CD4-positive, alpha-beta T cell treated with Interleukin-2 at 100 ng/mL for 4 hours (primary cell): ENCODE measurements at regions not wholly inside any gene's neighbourhood (a gene's known extent, or its start where the extent isn't known, plus 50 kb on each side); places are given as distances from the start of the nearest gene placed in this dataset.
"Not testable (repeated sequence)": the region's sequence is repeated elsewhere in the genome, so short reads cannot be mapped to it uniquely, and the experiment has no call there.

ENCODE experiments used
- DNase-seq: peaks from one replicate; pipeline ENCODE4 v3.0.0-alpha.2; 2020; ENCODE audit warnings: low spot score

DNA sequence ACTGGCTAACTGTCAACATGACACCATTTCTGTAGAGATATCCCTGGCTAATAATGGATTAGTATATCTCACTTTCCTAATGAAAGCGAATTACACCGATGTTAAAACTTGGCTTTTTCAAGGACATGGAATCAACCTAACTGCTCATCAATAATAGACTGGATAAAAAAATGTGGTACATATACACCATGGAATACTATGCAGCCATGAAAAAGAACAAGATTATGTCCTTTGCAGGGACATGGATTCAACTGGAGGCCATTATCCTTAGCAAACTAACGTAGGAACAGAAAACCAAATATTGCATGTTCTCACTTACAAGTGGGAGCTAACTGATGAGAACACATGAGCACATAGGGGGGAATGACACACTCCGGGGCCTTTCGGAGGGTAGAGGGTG is 62.6 kb downstream of the ZIC1 start:
- no peak for DNase-seq

DNA sequence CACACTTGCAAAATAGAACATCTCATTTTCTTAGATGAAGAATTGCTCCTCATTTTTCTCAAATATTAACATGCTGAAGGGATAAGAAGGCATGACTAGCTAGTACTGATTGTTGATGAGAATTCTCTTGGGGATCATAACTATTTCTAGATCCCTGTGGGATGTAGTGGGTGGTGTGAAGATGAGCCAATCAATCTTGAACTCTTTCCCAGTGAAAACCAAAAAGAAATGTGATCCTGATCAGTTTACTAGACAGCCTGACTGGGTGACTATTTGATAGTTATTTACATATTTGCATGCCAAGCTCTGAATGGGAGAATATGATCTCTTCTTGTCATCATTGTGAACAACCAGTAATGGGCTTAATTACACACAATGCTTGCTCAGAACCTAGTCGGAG is 63.7 kb downstream of the ZIC1 start:
- DNase-seq, result no peak

DNA sequence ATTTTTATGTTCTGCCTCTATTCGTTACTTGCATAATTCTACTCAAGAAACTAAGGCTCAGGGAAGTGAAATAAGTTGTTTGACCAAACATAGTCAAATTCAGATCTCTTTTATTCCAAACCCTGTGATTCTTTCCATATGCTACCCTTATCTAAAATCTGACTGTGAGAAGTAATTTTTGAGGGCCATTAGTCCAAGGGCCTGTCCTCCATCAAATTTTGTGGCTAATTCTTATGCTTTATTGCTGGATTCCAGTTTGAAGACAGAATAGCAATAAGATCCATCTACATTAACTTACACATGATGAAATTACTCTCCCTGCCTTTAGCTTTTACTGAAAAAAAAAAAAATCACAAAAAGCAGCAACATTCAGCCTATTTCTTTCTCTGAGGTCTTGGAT is 74.0 kb downstream of the ZIC1 start:
- no peak for DNase-seq

DNA sequence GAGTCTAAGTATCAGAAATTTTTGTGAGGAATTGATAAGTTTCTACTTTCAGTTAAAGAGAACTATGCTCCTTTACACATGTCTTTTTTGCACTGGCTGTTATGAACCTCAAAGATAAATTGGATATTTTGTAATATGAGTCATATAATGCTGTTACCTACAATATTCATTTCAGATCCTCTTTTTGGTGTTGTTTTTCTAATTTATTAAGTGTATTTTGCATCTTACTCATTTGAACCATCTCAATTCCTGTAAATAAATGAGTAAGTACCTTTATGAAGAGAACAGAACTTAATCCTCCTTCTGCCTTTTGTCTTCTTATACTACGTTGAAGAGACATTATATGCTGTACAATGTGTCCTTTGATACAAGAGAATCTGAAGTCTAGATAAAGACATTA is 74.4 kb downstream of the ZIC1 start:
- no peak for DNase-seq

DNA sequence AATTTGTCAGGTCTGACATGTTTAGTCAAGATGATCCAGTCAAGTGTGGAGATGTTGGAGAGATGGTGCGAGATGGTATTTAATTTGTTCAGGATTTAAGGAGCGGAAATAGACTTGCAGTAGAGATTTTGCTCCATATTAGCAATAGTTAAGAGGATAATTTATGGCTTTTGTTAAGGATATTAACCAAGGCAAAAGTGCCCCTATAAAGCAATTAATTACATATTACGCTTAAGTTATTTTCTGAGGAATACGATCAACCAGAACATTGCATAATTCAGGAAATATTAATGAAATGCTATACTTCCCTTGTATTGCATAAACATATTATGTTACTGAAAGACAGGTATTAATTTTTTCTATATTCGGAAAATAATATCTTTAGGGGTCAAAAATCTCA is 83.9 kb downstream of the ZIC1 start:
- DNase-seq, result no peak

DNA sequence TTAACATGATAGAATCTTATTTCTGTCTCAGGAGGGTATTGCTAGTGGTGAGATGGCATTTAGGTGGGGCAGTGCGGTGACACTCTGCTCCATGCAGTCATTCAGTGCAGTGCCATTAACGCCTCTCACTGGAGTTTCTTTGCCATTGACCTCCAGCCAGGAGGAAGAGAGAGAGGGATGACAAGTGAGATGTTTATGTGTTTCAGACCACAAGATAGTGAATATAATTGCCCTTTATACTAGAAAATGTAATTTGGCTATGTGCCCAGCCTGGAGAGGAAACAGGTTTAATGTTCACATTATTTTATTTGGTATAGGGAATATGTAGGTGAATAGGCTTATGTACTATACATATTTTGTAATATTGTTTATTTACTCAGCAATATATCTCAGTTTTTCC is 84.5 kb downstream of the ZIC1 start:
- no peak for DNase-seq

DNA sequence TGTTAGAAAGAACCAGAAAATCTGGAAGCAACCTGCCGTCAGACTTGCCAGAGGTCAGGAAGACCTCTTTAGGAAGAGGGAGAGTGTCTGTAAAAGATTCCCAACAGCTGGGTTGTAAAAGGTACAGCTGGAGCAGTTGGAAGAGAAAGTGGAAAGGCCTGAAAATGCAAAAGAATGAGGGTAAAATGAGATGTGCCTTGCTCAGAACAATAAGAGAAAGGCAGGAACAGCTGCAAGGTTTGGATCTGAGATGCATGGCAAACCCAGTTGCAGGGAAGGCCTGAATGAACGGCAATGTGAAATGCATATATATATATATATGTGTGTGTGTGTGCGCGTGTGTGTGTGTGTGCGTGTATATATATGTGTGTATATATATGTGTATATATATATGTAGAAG is 88.1 kb downstream of the ZIC1 start:
- no peak for DNase-seq

DNA sequence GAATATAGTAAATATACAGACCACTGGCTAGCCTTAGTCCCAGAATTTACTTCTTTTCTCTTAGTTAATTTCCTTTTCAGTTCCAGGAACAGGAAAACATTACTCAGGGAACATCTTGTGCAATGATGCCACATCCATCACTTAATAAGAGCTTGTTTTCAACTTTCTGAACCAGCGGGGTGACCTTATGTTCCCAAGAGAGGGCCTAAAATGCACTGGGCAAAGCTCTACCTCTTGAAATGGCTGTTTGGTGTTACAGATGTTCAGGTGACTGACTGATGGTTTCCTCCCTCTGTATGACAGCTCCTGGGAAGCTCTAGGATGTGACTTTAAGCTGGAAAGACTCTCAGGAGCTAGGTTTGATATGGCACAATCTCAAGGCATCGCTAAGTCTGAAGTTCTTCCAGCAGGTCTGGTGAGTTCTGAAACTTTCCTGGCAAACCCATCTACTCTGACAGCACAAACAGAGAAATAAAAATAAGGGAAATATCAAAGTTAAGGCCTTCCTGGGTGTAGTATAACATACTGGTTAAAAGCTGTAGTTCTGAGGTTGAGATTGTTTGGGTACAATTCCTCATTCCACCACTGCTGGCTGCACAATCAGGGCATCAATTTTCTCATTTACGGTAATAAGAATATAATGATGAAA is 98.6 kb downstream of the ZIC1 start:
- DNase-seq, result no peak

DNA sequence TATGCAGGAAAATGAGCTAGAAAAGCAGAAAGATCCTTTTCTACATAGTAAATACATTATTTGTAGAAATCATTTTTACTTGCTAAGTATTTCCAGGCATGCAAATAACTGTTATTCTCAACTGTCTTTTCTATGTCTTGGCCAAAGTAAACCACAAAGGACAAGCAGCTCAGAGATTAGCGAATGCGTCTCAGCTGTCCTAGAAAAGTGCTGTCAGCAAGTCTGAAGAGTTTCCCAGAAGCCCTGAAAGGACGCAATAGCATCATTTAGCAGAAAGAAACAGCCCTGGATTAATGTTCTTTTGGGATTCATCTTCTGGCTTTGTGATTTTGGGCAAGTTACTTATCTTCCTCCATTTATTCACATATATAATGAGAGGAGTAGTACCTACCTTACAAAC is 100.3 kb downstream of the ZIC1 start:
- no peak for DNase-seq

DNA sequence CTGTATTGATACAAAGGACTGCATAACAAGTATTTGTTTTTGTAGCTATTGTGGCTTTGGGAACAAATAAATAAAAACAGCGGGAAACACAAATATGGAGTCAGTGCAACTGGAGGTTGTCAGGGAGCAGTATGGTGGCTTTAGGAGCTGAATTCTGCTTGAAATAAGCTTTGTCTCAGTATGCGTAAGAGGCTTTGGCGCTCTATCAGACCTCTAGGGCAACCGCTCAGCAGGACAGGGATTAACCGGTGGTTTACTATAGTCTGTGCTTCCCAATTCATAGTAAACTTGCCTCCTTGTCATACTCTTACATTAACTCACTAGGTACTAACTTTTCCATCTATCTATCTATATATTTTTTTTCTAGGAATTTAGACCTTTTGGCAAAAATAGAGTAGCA is 104.6 kb downstream of the ZIC1 start:
- DNase-seq, result no peak

DNA sequence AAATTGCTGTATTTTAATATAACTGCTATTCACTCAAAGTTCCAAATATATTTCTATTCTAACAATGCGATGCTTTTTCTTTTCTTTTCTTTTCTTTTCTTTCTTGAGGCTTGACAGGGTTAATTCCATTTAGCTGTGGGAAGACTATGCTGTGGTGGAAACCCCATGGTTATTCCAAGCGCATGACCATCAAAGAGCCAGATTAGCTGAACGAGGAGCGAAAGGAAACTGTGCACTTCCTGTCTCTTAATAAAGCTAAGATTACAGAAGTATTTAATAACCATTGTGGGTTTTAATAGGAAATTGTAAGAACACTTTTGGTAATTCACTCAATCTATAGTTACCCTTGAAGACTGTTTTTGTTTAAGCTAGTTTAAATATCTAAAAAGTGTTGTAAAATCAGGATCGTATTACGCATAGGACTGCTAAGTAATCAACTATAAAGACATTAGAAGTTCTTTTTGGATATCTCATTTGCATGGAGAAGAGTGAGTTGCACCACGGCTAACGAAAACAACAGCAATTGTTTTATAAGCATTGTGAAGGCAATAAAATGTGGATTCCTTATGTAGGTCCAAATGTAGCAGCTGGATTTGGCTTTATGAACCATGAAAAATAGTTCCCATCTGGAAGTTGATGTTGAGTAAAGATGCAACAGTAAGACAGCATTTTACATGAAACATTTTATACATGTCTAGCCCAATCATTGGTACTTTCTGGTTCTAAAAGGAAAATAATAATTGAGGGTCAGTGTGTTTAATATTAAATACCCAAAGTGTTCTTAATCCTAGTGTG is 105.4 kb downstream of the ZIC1 start:
- DNase-seq, result no peak

DNA sequence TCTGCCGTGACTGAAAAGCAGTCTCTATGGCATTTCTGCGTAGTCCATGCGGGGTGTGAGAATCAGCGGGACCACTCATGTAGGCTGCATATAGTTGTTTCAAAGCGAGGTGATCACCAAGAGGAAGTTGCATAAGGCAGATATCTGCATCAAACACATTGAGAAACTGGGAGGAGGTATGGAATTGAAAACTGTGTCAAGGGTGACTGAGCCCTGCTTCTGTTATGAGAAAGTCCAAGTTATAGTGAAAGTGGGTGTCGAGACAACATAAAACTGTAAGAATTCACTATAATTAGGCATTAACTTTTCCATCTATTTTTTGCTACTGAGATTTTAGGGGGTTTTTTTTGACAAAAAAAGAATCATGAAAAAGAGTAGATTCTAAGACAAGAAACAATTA is 109.3 kb downstream of the ZIC1 start:
- no peak for DNase-seq

DNA sequence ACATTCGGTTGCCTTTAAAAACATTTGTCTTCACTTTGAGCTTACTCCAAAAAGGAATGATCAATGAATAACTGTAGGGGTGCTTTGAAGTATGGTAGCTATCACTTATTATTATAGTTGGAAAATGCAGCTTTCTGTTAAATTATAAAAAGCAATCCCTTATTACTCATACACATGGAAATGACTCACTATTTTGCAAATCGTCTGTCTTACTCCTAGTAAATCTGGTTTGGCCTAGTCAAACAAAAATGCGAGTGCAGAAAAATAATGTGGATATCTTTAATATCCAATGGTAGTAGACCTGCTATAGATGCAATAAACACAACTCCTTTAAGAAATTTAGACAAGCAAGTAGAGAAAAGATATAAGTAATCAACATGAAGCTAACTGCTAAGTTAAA is 112.5 kb downstream of the ZIC1 start:
- DNase-seq, result no peak

DNA sequence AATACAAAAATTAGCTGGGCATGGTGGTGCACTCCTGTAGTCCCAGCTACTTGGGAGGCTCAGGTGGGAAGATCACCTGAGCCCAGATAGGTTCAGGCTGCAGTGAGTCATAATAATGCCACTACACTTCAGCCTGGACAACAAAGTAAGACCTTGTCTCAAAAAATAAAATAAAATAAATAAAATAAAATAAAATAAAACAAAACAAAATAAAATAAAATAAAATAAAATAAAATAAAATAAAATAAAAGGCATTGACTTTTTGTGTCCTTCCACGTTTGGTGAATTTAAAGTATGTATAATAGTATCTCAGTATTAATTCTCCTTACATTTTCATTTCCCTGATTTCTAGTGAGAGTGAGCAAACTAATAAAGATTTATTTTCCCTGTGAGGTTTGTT is 113.6 kb downstream of the ZIC1 start:
- not testable (repeated sequence) for DNase-seq

DNA sequence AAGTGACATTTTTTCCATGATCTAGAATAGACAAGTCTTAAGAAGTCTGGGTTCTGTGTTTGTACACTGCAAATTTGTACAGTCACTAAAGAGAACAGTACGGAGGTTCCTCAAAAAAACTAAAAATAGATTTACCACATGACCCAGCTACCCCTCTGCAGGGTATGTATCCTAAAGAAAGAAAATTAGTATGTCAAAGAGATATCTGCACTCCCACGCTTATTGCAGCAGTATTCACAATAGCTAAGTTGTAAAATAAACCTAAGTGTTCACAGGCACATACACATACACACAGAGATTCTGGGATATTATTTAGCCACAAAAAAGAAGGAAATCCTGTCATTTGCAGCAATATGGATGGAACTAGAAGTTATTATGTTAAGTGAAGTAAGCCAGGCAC is 120.4 kb downstream of the ZIC1 start:
- no peak for DNase-seq

DNA sequence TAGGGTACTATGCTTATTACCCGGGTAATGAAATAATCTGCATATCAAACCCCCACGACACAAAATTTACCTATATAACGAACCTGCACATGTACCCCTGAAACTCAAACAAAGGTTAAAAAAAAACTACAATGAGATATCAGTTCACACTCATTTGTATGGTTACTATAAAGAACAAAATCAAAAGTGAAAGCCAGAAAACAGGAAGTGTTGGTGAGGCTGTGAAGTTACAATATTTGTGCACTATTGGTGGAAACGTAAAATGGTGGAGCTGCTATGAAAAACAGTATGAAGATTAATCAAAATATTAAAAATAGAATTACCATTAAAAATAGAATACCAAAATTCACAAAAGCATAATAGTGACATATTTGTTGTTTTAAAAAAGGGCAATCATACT is 128.9 kb downstream of the ZIC1 start:
- no peak for DNase-seq

DNA sequence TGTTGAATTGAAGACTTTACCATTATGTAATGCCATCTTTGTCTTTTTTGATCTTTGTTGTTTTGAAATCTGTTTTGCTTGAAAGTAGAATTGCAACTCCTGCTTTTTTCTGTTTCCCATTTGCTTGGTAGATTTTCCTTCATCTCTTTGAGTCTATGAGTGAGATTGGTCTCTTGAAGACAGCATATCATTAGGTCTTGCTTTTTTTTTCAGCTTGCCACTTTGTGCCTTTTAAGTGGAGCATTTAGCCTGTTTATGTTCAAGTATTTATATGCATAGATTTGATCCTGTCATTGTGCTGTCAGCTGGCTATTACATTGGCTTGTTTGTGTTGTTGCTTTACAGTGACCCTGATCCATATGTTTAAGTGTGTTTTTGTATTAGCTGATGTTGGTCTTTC is 131.8 kb downstream of the ZIC1 start:
- DNase-seq, result no peak

DNA sequence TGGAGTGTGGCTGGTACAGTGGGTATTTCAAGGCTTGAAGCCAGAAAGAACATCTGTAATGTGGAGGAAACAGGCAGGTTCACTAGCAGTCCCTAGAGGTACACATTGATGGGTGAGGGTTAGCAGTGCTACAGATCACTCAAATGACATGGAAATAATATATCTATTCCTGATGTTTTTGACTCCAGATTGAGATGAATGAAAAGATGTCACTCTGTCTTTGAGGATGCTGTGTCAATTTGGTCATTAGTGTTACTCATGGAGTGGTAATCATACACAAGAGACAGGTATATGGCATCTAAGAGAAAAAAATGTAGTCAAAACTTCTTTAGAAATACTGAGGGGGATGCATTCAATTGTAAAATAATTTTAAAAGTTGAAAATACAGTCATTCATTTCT is 135.1 kb downstream of the ZIC1 start:
- no peak for DNase-seq

DNA sequence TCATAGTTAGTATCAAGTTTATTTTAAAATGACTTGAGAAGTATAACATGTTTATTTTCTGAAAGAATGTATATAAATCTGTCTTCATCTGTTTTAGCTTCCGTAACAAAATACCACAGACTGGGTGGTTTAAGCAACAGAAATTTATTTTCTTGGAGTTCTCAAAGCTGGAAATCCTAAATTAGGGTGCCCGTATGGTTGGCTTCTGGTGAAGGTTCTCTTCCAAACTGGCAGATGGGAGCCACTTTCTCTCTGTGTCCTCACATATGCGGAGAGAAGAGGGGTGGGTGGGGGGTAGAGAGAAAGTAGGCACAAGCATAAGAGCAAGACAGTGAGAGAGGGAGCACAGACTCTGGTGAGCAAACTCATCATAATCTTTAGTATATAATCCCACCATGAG is 142.3 kb downstream of the ZIC1 start:
- no peak for DNase-seq

DNA sequence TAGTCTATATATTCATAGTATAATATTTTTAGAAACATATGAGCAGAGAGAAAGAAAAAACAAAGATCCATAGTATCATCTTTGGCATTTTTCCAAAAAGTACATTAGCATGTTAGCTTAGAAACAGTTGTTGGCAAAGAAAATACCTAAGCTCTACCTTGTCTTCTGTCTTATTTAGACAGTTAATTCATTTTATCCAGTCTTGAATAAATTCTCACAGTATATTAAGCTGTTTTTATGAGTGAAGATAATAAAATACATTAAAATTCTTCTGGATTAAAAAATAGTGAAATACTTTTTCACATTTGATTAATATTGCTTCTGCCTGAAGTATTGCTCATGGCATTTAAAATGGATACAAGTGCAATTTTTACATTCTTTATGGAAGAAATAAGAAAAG is 145.2 kb downstream of the ZIC1 start:
- no peak for DNase-seq

DNA sequence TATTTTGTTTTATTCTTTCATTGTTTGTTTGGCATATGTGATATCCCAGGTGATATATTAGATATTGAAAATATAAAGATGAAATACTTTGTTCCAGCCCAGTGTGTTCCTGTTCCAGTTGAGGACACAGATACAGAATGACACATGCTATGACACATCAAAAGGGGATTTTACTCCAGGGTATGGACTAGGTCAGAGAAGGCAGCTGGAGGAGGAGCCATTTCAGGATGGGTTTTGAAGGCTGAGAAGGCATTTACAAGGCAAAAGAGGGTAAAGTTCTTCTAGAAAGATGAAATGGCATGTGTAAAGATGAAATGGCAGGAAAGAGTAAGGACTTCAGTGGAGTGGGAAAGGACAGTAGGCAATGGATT is 163.8 kb downstream of the ZIC1 start:
- DNase-seq, result no peak

DNA sequence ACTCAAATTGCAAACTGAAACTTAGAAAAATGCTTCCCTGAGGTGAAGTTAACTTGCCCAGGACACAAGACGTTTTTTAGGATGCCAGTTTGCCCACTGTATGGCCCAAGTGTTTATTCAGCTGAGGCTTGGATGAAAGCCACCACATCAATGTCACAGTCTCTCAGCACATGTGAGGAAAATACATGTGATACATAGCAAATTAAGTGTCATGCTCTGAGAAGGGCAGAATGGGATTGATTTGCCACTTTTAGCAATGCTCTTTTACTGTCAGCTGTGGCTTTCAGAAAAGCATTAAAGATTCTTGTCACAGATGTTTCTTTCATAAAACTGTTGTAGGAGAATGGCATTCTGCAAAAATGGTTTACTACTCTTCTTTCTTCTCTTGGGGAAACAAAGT is 165.5 kb downstream of the ZIC1 start:
- no peak for DNase-seq

DNA sequence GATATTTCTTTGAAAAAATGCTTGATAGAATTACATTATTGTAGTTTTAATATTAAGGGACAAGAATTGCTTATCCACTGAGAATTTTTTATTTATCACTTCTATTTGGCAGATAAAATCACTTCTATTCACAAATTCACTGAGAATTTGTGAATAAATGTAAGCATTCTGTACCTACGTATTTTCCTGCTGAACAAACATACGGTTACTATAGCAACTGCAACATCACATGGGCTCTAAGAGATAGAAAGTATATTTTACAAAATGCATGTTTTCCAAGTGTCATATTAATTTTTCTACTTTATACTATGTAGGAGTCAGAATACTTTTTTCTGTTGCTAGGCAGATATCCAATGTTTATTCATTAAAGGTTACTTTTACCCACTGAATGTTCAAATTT is 166.2 kb downstream of the ZIC1 start:
- no peak for DNase-seq

DNA sequence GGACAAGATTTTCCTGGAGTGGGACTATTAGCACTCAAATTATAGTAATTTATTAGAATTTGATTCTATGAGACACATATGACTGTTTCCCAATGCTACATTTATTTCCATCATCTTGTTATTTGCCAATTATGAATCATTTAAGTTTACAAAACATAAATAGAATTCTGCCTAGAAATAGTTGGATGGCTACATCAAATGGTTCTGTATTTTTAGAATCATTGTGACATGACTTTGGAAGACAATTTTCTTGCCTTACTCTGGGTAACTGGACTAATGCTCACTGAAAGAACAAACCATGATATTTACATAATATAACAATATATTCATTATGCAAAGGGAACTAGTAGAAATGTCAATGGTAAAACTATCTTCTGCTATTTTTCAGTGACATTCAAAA is 173.5 kb downstream of the ZIC1 start:
- no peak for DNase-seq
